Fibroblast of upper back skin (primary cell): ENCODE measurements at regions not wholly inside any gene's neighbourhood (a gene's known extent, or its start where the extent isn't known, plus 50 kb on each side); places are given as distances from the start of the nearest gene placed in this dataset.
"Not testable (repeated sequence)": the region's sequence is repeated elsewhere in the genome, so short reads cannot be mapped to it uniquely, and the experiment has no call there.

Experiments
- DNase-seq: peaks from one replicate; pipeline ENCODE4 v3.0.0-alpha.2; 2013

DNA sequence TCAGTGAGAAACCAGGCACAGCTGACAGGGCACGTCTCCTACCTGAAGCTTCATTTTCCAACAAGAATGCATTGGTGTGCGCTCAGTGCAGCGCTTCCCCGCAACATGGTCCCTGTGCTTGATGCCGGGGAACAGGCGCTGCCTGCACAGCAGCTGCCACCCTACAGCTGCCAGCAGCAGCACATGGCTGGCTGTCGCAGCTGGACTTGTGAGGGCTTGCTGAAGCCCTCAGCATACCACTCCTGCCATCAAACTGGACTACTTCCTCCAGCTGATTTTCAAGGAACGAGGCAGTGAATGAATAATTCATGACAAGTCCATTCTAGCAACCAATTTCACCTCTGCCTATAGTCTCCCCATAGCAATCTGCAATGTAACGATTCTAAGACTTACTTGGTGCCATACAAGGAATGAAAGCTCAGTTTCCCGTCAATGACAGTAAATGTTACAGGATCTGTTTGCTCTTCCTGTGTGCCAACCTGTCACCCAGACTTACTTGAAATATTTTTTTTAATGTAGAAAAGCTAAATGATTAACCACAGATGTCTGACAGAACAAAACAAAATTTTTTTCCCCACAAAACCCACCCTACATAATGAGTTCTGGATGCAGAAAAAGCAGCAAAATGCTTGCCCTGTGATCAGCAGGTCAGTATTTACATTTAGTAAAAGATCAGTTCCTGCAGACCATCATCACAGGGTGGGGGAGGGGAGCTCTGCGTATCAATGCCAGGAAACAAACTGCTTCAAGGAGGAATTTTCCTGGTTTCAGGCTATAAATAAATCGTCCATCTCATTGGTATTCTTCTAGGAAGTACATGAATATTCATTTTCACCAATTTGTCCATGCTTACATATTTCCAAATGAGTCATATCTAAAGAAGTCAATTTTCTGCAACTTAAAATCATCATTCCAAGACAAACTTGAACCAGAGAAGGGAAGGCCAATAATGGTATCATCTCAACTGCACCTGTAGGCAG, 140.6 kb downstream of the ALOX5 start:
- DNase-seq = peak; percentile 31

DNA sequence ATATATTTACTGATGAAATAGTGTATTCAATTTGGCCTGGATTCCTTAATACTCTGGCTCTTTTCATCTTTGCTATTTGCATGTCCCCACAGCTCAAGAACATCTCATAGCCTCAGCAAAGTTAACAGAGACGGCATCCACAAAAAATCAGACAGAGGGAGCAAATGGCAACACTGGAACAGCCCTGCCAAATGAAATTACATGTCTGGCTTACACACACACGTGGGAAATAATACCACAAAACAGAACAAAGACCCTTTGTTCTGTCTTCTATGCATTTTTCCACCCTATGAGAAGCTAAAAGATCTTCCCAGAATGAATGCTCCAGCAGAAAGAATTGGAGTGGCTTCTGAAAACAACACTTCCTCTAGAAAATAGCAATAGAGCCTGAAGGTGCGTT, 139.5 kb downstream of the ALOX5 start:
- DNase-seq = no peak

DNA sequence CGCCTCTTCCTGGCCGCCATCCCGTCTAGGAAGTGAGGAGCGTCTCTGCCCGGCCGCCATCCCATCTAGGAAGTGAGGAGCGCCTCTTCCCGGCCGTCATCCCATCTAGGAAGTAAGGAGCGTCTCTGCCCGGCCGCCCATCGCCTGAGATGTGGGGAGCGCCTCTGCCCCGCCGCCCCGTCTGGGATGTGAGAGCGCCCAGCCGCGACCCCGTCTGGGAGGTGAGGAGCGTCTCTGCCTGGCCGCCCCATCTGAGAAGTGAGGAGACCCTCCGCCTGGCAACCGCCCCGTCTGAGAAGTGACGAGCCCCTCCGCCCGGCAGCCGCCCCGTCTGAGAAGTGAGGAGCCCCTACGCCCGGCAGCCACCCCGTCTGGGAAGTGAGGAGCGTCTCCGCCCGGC, 137.9 kb downstream of the ALOX5 start:
- DNase-seq = not testable (repeated sequence)

DNA sequence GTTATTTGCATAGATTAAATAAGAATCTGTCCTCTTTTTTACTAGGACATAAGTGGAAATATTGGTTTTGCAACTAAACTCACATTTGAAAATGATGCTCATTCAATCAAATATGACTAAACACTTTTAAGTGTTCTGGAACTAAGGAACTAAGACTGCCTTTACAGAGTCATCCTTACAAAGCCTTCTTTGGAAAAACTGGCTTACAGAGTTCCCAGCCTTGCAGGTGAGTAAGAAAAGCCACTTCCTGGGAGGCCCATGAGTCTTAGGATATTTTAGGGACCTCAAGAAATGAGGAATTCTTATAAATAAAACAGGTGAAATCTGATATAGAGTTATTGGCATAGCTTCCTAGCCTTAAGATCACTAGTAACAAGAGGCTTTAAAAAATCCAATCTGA, 135.5 kb downstream of the ALOX5 start:
- no peak for DNase-seq

DNA sequence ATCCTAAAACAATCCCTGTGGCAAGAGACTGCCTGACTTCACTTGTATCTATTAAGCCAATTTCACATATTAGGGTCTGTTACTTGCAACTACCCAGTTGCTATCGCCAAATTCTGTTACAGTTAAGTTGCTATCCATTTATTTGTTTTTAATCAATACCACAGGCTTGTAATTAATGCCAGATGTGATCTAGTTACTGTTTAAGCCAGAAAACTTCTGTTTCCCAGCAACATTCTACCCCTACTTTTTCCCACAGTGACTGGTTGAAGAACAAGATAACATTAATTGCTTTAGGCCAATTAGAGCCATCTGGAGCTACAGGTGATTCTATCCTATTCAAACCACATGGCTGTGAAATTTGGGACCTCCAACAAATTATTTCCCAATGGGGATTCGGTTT, 131.3 kb downstream of the ALOX5 start:
- no peak for DNase-seq

DNA sequence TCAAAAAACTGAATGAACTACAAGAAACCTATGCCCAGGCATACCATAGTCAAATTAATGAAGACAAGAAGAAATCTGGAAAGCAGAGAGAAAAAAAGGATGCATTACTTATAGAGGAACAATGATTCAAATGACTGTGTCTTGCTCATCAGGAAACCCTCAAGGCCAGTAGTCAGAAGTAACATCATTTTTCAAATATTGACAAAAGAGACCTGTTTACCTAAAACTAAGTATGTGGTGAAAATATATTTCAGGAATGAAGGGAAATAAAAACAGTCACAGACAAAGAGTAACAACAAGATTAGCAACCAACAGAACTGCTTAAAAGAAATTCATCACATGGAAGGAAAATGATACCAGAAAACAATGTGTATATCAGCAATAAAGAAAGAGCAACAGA, 128.4 kb downstream of the ALOX5 start:
- DNase-seq = no peak

DNA sequence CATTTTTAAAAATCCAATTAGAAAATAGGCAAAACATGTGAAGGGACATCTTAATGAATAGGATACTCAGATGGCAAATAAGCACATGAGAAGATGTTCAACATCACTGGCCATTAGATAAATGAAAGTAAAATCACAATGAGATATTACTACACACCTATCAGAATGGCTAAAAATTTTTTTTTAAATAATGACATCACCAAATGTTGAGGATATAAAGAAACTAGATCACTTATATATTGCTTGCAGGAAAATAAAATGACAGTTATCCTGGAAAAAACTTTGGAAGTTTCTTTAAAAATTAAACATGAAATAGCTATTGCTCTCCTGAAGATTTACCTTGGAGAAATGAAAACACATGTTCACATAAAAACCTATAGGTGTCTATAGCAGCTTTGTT, 127.8 kb downstream of the ALOX5 start:
- no peak for DNase-seq

DNA sequence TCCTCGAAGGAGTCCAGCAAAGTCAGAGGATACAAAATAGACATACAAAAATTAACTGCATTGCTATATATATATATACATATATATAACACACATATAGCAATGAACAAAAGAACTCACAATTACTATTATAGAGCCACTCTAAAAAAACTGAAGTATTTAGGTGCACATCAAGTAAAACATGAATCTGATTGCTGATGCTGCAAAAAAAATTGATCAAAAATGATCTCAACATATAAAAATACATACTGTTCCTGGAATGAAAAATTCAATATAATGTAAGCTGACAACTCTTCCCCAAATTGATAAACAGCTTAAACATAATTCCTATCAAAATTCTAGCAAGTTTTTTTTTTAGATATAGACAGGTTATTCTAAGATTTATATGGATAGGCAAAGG, 126.8 kb downstream of the ALOX5 start:
- DNase-seq = no peak

DNA sequence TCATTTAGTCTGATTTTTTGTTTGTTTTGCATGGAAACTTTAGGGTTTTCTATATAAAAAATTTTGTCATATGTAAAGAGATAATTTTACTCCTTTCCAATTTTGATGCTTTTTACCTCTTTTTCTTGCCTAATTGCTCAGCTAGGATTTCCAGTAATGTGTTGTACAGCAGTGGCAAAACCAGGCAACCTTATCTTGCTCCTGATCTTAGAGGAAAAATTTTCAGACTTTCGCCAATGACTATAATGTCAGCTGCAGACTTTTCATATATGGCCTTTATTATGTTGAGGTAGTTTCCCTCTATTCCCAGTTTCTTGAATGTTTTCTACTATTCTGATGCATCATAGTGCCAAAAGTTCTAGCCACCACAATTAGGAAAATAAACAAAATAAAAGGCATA, 126.3 kb downstream of the ALOX5 start:
- no peak for DNase-seq

DNA sequence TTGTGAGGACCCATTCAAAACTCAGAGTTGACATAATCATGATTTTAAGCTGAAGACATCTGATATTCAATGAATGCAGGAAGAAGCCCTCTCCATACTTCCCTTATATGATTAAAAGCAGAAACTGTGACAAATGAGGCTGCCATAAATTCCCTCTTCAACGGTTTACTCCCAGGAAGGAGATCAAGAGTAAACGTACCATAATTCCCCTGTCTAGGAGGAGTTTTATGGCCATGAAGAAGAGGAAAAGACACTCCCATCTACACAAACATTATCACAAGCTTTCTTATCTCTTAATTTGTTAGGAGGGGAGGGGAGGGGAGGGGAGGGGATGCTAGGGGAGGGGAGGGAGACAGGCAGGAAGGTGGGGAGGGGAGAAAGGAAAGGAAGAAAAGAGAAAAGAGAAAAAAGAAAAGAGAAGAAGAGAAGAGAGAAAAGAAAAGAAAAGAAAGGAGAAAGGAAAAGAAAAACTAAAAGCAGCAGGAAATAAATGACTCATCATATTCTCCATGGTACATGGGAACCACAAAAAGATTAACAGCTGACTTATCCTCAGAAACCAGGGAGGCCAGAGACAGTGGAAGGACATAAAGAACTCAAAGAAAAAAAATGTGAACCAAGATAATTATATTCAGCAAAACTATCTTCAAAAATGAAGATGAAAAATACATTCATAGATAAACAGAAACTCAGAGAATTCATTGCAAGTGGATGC, 121.6 kb downstream of the ALOX5 start:
- no peak for DNase-seq
